Ishikawa (cell line): ENCODE measurements at regions not wholly inside any gene's neighbourhood (a gene's known extent, or its start where the extent isn't known, plus 50 kb on each side); places are given as distances from the start of the nearest gene placed in this dataset.
A peak's percentile ranks its signal among the peaks of the same experiment; 100 is the strongest.

Experiments used
- CEBPB ChIP-seq: IDR thresholded peaks from 2 replicates; pipeline ENCODE4 v1.6.1; 2012
- CREB1 ChIP-seq: IDR thresholded peaks from 2 replicates; pipeline ENCODE4 v1.6.1; 2012; ENCODE audit warnings: low read depth
- EGR1 ChIP-seq: IDR thresholded peaks from 2 replicates; pipeline ENCODE4 v1.6.1; 2012
- EP300 ChIP-seq: IDR thresholded peaks from 2 replicates; pipeline ENCODE4 v1.6.1; 2012; ENCODE audit warnings: borderline replicate concordance
- FOXM1 ChIP-seq: IDR thresholded peaks from 2 replicates; pipeline ENCODE4 v1.6.1; 2012; ENCODE audit warnings: low read depth, borderline replicate concordance
- MAX ChIP-seq: IDR thresholded peaks from 2 replicates; pipeline ENCODE4 v1.6.1; 2012
- NFIC ChIP-seq: IDR thresholded peaks from 2 replicates; pipeline ENCODE4 v1.6.1; 2012
- RAD21 ChIP-seq: IDR thresholded peaks from 2 replicates; pipeline ENCODE4 v1.6.1; 2012; ENCODE audit warnings: low read depth
- TAF1 ChIP-seq: IDR thresholded peaks from 2 replicates; pipeline ENCODE4 v1.6.1; 2012; ENCODE audit warnings: low read depth, mild to moderate bottlenecking
- TCF12 ChIP-seq: IDR thresholded peaks from 2 replicates; pipeline ENCODE4 v1.6.1; 2012; ENCODE audit warnings: low read depth
- TEAD4 ChIP-seq: IDR thresholded peaks from 2 replicates; pipeline ENCODE4 v1.6.1; 2012
- USF1 ChIP-seq: IDR thresholded peaks from 2 replicates; pipeline ENCODE4 v1.6.1; 2012
- YY1 ChIP-seq: IDR thresholded peaks from 2 replicates; pipeline ENCODE4 v1.6.1; 2012; ENCODE audit warnings: low read depth
- ZBTB7A ChIP-seq: IDR thresholded peaks from 2 replicates; pipeline ENCODE4 v1.6.1; 2012; ENCODE audit warnings: low read depth
- TF ChIP-seq, protein P1 (sequence below): IDR thresholded peaks from 2 replicates; pipeline ENCODE4 v1.6.1; 2012; ENCODE audit warnings: low read depth, mild to moderate bottlenecking

- TF ChIP-seq NFIC (no peak), USF1 (no peak), RAD21 (no peak), FOXM1 (no peak), EGR1 (no peak), TCF12 (no peak), MAX (no peak), ZBTB7A (no peak), CREB1 (no peak), EP300 (no peak), TEAD4 (no peak), CEBPB (no peak), YY1 (no peak), TAF1 (no peak)
- TF ChIP-seq, protein P1, sequence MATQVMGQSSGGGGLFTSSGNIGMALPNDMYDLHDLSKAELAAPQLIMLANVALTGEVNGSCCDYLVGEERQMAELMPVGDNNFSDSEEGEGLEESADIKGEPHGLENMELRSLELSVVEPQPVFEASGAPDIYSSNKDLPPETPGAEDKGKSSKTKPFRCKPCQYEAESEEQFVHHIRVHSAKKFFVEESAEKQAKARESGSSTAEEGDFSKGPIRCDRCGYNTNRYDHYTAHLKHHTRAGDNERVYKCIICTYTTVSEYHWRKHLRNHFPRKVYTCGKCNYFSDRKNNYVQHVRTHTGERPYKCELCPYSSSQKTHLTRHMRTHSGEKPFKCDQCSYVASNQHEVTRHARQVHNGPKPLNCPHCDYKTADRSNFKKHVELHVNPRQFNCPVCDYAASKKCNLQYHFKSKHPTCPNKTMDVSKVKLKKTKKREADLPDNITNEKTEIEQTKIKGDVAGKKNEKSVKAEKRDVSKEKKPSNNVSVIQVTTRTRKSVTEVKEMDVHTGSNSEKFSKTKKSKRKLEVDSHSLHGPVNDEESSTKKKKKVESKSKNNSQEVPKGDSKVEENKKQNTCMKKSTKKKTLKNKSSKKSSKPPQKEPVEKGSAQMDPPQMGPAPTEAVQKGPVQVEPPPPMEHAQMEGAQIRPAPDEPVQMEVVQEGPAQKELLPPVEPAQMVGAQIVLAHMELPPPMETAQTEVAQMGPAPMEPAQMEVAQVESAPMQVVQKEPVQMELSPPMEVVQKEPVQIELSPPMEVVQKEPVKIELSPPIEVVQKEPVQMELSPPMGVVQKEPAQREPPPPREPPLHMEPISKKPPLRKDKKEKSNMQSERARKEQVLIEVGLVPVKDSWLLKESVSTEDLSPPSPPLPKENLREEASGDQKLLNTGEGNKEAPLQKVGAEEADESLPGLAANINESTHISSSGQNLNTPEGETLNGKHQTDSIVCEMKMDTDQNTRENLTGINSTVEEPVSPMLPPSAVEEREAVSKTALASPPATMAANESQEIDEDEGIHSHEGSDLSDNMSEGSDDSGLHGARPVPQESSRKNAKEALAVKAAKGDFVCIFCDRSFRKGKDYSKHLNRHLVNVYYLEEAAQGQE = no peak
Observed at GRCh38 chr10:61594430-61594829, 68.3 kb upstream of the CABCOCO1 start.

- peak; percentile 55 for TF ChIP-seq RAD21
- no peak for TF ChIP-seq NFIC
Observed at GRCh38 chr10:61592581-61592980, 70.1 kb upstream of the CABCOCO1 start.

DNA sequence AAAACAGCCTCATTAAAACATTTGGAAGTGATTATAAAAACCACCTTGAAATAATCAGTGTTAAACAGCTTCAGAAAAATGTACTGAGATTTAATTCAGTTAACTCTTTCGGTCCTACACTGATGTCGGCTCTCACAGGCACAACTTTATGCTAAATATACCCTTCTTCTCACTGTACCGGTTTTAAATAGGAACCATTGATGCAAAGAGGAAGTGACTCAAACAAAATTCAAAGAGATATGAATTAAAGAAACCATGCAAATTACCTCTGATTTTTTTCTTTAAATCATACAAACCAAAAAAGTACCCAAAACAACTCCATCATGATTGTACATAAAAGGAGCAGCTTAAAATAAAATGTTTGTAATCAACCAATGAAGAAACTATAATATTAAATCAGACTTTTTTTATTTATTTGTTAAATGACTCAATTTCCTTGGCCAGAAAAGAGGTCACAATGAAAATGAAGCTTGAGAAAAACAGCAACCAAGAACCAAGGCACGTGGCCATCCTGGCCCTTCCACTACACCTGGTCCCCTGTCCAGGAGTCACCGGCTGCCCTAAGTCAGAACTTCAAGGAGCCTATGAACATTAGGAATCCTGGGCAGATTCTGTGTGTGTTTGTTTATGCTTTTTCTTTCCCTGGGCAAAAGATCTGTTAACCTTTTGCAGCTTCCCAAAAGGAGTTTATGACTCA is 73.0 kb upstream of the CABCOCO1 start:
- TF ChIP-seq ZBTB7A (no peak), CREB1 (no peak), RAD21 (no peak)

GRCh38 chr10:61588770-61589211 is 73.9 kb upstream of the CABCOCO1 start:
- TF ChIP-seq TAF1 (no peak), NFIC (no peak), FOXM1 (no peak), USF1 (no peak), ZBTB7A (no peak), TEAD4 (no peak)
- TF ChIP-seq, protein P1 = no peak

GRCh38 chr10:61586829-61587228 is 75.9 kb upstream of the CABCOCO1 start:
- TF ChIP-seq RAD21 (no peak), TAF1 (no peak), YY1 (no peak), MAX (no peak), NFIC (no peak), TCF12 (no peak)
- TF ChIP-seq, protein P1 = no peak
